HG02943 (cell line): ENCODE measurements at regions not wholly inside any gene's neighbourhood (a gene's known extent, or its start where the extent isn't known, plus 50 kb on each side); places are given as distances from the start of the nearest gene placed in this dataset.

Source experiments
- ATAC-seq: cut with Tn5 transposase; IDR thresholded peaks from one replicate; pipeline ENCODE4 v1.9.1; 2021; ENCODE audit warnings: mild to moderate bottlenecking, low read depth, moderate library complexity; ENCODE audit not compliant: unreplicated experiment

DNA sequence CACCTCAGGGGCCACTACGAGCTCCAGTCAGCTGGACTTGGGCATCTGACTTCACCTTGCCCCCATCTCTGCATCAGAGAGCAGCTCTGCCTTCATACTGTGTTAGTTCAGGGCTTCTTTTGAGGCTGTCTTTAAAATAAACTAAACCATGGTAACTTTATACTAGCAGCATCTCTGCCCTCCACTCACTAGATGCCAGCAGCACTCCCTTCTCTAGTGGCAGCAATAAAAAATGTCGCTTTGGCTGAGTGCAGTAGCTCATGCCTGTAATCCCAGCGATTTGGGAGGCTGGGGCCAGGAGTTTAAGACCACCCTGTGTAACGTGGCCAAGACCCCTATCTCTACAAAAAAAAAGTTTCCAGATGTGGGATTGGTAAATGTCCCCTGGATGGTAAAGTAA lies 584.4 kb downstream of the INHBA start:
- ATAC-seq: no peak

DNA sequence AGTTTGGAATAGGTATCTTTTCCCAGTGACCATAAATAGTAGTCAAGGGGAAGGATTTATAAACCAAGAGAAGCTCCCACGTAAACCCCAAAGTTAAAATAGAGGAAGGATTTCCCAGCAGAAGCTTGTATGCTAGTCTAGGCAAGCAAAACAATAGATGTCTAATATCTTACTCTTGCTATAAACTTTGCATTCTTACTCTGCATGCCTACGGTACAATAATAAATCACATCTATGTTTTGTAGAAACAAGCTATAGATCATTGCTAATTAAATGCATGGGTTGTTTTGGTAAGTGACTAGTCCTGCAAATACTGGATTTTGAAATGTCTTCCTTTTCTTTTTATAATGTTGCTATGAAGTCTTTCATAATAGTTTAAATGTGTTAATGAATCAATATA lies 585.5 kb downstream of the INHBA start:
- no peak for ATAC-seq

DNA sequence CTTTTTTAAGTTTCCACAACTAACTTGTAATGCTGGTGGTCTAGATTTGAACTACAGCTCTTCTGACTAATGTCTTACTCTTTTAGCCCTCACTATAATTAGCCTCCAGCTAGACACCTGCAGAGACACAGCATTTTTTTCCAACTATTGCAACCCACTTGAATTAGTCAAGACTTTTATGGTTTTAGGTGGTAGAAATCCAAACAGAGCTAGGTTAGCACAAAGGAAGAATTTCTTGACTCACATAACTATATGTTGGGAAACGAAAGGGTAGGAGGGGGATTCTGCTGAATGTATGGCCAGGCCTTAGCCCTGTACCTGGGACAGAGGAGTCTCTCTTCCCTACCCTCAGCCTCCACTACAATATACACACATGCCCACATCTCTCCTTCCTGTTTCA lies 586.1 kb downstream of the INHBA start:
- no peak for ATAC-seq

DNA sequence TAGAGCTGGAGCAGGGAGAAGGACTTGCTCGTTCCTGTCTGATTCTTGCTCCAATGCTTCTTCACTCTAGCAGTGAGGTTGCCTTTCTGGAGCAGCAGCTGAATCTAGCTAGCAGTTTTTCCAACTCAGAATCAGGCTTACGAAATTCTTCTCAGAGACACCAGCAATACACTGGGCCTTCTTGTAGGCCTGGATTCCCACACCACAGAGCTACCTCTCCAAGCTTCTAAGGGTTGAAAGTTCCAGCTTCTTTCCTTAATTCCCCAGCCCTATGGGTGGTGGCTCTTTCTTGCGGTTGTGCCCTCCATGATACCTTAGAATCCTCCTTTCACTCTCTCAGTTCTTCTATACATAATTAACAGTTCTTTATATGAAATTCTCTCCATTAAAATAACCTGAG lies 586.6 kb downstream of the INHBA start:
- ATAC-seq: no peak

DNA sequence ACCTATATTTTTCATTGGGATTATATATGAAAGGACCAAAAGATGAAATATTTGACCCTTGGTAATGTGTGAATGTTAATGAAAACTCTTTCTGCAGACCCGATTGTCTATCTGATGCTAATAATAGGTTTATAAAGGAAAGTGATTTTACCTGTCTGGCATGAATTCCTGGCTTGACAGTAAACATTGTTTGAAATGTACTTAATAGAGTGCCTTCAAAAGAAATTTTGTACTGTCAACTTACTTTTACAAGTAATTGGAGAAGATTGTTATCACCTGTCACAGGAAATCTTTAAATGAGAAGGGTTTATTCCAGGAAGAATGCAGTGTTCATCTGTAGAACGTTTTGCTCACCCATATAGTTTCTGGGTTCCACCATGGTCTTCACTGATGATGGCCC lies 588.2 kb downstream of the INHBA start:
- ATAC-seq: no peak

DNA sequence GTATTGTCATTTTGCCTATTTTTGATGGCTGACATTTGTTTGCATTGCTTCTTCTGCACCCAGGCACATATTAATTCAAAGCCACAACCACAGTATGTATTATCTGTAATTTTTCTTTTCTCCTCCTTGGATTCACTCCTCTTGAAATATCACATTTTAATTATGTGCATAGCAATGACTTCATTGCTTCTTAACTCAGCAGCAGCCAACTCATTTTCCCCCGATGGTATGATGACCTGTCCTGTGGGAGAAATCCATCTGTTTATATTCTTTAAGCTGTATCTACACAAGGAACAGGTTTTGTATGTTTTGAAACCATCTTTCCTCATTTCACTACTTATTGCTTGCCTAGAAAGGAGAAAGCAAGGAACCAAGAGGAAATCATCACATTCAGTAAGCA lies 588.8 kb downstream of the INHBA start:
- ATAC-seq: no peak

DNA sequence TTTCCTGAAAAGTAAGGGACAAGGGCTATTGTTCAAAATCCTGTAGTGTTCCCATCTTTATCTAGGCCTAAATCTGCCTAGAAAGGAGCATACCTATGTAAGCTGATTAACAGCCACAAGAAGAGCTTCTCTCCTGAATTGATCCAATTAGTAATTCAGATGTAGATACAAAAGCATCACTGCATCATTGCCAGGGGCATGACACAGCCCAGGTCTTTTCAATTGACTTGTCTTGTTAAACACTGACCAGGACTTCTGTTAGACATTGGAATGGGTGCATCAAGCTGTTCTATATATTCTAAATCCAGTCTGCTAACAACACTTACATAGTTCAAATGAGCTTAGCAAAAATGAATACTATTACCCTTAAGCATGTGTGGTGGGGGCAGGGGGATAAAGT lies 589.2 kb downstream of the INHBA start:
- ATAC-seq: no peak

DNA sequence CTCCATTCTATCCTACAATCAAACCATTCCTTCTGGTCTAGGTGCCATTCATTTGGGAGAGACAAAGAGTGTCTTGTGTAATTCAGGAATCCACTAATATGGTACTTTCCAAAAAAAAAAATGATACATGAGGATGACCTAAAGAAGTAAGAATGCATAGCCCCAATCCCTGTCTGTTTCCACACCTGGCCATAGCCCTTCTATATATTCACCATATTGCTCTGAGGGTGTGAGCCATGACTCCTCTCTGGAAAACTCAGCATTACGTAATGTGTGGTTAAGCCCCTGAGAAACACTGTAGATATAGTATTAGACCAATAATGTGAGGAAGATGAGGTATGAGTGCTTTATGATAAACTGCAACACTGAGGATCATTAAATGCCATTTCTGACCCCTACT lies 592.7 kb downstream of the INHBA start:
- no peak for ATAC-seq

DNA sequence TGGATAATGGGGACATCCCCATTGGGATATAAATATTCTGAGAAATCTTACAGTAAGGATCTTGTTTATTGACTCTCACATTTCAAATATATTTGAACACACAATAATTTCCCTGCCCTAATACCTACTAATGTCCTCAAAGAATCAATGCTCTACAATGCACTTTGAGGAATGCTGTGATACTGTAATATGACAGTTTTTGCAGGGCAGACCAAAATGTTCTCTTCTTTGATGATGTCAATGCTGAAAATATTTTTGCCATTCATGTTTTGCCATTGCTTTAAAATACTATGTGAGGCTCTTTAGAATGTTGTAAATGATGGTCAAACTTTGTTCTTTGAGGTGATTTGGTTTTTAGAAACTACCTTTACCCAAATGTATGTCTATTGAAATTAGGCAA lies 594.1 kb downstream of the INHBA start:
- no peak for ATAC-seq

DNA sequence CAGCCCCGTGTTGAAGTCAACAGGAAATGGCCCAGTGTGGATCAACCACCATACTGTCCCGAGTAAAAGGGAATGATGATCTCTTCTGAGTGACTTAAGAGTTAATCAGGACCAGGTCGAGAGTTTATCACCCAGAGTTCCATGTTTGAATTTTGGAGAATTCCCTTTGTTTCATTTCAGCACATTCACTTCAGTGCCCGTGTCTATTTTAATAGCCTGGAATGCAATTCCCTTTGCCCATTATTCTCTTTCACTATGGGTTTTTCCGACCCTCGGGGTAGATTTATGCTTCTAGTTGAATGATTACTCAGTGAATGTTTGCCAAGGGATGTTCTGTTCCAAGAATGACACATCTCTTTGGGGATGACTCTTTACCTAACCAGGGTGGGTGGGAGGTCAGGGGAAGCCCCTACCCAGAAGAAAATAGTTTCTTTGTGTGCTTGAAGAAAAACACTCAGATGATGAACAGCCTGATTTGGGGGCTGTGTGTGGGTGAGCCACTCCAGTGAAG lies 594.9 kb downstream of the INHBA start:
- no peak for ATAC-seq

DNA sequence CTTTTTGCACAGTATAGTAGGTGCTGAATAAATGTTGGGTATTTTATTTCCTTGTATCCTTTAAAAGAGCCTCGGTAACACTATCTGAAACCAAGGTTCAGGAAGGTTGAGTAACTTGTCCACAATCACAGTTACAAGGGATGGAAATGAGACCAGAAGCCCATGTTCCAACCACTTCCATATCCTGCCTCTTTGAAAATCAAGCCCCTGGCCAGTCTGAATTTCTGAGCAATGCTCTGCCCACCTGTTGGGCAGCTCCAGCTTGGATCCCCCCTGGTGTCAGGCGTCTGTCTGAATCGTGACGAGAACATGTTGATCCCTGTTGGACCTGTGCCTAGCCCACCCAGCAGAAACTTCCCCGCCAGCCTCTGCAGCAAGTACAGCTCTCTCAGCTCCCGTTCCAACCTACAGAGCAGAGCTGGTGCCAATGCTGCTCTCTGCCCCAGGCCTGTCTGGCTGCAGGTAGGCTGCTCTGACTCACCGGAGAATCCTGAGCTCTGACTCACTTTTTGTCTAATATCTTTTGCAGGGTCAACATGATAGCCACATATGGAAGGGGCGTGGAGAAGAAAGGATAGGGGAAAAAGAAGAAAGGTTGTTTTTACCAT lies 595.5 kb downstream of the INHBA start:
- ATAC-seq: no peak

DNA sequence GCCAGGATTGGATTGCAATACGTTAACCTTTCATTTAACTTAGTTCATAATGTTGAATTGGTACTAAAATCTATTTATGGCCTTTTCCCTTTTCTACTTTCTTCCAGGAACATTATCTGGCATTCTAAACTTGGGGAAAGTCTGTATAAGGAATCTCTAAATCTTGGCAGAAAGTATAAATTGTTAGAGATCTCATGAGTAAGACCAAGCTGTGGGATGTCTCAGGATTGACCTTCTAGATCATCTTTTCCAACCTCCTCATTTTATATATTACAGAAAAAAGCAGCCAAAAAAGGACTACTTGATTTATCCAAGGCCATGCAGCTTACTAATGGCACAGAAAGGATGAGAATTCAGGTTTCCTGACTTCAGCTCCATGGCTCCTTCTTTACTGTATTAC lies 598.3 kb downstream of the INHBA start:
- no peak for ATAC-seq

DNA sequence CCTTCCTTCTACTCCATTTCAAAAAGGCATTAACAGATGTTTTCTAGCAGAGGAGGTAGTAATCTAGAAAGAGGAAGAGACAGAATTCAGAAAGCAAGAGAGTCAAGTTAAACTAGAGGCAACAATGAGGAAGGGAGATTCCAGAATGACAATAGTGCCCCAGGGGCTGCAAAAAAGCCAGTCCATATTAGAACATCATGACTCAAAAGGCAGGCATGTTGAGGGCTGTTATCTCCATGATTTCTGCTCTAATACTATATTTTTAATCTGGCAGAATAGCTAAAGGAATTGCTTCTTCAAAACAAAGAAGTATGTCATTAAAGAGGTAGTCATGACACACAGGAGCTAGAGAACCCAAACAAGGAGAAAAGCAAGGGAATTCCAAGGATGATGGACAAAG lies 599.6 kb downstream of the INHBA start:
- ATAC-seq: no peak

DNA sequence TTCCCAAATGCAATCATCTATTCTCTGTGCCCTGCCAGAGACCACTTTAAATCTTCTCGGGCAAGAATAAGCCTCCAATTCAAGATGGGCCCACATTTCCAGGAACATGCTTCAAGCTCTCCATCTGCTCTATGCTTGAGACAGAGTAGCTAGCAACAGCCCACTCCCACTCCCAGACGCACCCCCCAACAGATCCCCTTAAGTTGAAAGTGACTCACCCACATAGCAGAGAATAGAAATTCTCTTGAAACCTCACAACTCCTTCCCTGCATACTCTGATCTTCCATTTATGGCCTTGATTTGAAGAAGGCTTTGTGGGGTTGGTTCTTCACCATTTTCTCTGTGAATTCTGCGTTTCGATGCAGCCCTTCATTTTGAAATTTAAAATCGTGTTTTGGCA lies 604.0 kb downstream of the INHBA start:
- ATAC-seq: no peak

DNA sequence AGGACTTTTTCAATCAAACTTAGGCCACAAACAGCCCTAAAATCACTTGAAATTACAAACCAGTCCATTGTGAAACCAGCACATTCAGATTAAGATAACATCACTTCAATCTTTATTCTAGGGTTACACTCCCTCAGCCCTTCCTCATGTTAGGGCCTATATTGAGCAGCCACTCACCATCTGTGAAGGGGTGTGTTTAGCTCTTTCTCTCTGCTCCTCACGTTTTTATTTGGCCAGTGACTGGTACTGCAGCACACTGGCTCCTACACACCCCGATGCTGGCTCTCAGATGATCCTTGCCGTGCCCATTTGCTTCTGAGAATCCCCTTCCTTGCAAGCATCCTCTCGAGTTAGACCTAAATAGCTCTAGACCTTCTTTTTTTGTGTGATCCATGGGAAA lies 604.5 kb downstream of the INHBA start:
- ATAC-seq: no peak

DNA sequence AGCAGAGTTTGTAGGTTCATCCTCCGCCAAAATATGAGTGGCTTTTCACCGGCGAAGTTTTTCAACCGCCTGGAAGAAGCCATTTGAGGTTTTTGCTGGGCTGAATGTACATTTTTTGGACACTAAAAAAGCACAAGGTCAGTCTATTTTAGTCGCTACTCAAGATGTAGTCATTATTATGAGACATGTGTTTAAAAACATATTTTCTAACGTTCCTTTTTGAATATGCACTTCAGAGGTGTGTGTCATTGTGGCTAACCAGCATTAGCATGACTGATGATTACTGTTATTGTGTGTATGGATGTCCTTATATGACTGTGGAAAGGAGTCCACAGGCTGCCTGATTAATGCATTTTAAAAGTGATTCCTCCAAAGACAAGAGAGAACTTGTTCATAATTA lies 605.4 kb downstream of the INHBA start:
- no peak for ATAC-seq

DNA sequence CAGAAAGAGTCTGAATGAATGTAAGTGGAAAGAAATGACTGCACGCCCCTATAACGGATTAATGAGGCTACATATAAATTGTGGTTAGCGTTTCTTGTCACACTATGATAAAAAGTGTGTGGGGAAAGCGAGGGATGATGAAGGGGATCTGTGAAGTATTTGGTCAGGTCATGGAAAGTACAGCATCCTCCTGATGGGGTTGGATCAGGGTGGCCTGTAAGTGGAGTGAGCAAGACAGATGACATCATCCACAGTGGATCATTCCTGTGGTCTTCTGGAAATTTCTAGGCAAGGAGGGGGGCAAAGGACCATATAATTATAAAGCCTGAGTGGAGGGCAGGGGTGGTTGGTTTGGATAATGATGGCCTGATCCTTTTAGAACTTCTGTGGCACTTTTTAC lies 606.0 kb downstream of the INHBA start:
- ATAC-seq: no peak

DNA sequence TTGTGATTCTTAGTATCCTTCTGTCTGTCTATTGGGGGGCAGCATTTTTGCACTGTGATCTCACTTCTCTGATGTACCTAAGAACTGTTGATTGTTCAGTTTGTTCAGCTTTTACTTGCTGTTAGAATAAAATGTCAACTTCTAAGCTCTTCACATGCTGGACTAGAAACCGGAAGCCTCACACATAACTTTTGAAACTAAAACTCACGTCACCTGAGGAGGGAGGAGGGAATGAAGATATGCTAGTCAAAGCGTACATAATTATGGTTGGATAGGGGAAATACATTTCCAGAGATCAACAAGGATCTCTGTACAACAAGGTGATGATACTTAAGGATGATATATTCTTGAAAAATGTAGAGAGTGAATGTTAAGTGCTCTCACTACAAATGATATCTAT lies 609.7 kb downstream of the INHBA start:
- no peak for ATAC-seq

DNA sequence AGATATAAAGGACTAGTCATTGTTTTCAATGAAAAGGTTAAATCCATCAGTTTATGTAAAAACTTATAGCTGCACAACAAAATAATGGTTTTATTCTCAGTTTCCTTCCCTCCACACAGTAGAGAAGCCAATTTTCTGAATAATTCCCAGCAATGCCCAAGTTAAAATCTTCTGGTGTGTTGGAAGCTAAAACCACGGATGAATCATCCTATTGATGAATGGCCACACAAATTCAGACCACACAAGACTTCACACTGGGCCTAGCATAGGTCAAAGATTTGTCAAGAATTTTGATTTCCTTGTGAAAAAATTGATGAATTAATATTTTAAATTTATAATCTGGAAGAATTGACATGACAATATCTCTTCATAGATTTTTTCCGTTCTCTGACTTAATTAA lies 617.6 kb downstream of the INHBA start:
- no peak for ATAC-seq

DNA sequence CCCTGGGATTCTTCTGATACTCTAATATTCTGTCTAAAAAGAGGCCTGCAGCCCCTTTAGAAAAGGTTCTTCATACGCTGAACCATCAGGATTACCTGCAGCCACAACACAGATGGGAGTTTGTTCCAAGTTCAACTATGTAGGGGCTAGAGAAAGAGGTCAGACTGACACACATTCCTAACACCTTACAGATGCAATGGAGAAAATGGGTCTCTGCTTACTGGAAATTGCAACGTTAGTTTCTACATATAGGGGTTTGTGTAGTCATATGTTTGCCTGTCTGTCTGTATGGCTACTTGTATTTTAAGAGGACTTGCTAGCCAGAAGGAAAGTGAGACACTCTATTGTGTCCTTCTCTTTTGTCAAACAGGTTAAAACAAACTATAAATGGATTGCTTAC lies 618.5 kb downstream of the INHBA start:
- ATAC-seq: no peak

DNA sequence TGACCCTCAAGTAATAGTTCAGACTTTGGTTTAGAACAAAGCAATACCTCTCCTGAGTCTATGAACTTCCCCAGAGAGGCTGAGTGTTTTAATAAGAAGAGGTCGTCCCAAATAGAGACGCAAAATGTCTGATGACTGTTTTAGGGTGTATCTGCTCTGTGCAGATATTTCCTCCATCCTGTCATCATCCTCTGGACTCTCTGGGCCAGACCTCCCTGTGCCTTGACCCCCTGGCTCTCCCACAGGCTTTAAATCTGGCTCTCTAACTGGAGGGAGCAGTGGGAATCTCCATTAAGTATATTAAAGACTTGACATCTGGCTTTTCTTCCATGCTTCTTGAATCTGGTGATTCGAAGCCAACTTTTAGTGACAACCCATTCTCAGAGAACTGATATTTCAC lies 633.3 kb downstream of the INHBA start:
- ATAC-seq: no peak

DNA sequence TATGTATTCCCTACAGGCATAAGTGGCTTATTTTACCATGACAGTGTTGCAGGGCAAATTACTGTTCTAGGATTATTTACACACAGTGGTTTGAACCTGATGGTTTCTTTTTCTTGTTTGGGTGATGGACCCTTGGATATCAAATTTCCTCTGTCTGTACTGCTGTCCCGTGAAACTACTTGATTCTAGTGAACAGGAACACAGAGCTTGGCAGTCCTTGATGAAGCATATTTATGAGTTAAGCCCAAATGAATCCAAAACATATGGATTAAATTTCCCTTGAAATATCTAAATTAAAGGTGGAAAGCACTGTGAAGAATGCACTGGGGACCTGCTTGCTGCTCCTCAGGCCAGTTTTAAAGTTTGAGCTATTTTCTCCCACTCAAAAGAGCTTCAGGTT lies 635.3 kb downstream of the INHBA start:
- no peak for ATAC-seq

DNA sequence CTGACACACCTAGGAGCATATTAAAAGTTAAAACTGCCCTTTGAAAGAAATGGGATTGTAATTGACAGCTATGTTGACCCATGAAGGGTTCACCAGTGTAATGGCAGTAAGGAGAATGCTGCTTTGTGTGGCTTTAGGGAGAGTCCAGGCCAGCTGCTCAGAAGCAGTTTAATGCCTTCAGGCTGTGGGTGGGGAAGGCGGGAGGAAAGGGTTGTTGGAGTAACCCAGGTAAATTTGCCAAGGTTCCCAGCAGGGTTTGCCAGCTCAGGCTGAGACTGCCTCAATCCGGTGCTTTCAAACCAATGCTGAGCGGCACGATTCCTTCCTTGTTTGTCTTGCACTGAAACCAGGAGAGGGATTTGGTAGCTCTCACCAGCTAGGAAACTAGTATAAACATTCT lies 637.2 kb downstream of the INHBA start:
- ATAC-seq: no peak
